OCI-LY1 (cell line): ENCODE measurements at regions not wholly inside any gene's neighbourhood (a gene's known extent, or its start where the extent isn't known, plus 50 kb on each side); places are given as distances from the start of the nearest gene placed in this dataset.

Source experiments
- H2AFZ ChIP-seq: fragments of 200-600 bp; sonication (generic), shearing (Covaris generic); 2 replicates; pipeline ENCODE4 v1.6.0; 2014; ENCODE audit warnings: antibody characterized with exemption, mild to moderate bottlenecking, low read length
- H3F3A ChIP-seq: fragments of 200-600 bp; sonication (generic), shearing (Covaris generic); 2 replicates; pipeline ENCODE4 v1.6.0; 2014; ENCODE audit warnings: mild to moderate bottlenecking, antibody characterized with exemption, low read length, moderate library complexity; ENCODE audit not compliant: insufficient read depth
- H3K27ac ChIP-seq: fragments of 200-600 bp; sonication (generic); 2 replicates; pipeline ENCODE4 v1.5.1; 2014; ENCODE audit warnings: low read length, mixed run types, mild to moderate bottlenecking, low read depth; ENCODE audit not compliant: poor library complexity, severe bottlenecking
- H3K27me3 ChIP-seq: fragments of 200-600 bp; sonication (generic); 2 replicates; pipeline ENCODE4 v1.6.0; 2014; ENCODE audit warnings: antibody characterized with exemption, mild to moderate bottlenecking, low read length, moderate library complexity; ENCODE audit not compliant: insufficient read depth
- H3K36me3 ChIP-seq: fragments of 200-600 bp; sonication (generic); 2 replicates; pipeline ENCODE4 v1.6.1; 2014; ENCODE audit warnings: mild to moderate bottlenecking, antibody characterized with exemption, low read length, moderate library complexity, mixed read lengths; ENCODE audit not compliant: insufficient read depth
- H3K4me1 ChIP-seq: fragments of 200-600 bp; sonication (generic); 2 replicates; pipeline ENCODE4 v1.5.1; 2014; ENCODE audit warnings: mild to moderate bottlenecking, low read length, moderate library complexity; ENCODE audit not compliant: insufficient read depth, severe bottlenecking
- H3K4me2 ChIP-seq: fragments of 200-600 bp; sonication (generic), shearing (Covaris generic); 2 replicates; pipeline ENCODE4 v1.6.1; 2014; ENCODE audit warnings: low read length
- H3K4me3 ChIP-seq: fragments of 200-600 bp; sonication (generic); 2 replicates; pipeline ENCODE4 v1.5.1; 2014; ENCODE audit warnings: low read length, low read depth, mild to moderate bottlenecking, mixed read lengths; ENCODE audit not compliant: poor library complexity, severe bottlenecking
- H3K79me2 ChIP-seq: fragments of 200-600 bp; shearing (Covaris generic); 2 replicates; pipeline ENCODE4 v1.6.1; 2016; ENCODE audit warnings: mixed run types, low read length, mixed read lengths; ENCODE audit not compliant: insufficient read depth
- H3K9ac ChIP-seq: fragments of 200-600 bp; sonication (generic), shearing (Covaris generic); 2 replicates; pipeline ENCODE4 v1.6.1; 2014; ENCODE audit warnings: mild to moderate bottlenecking, low read length, mixed read lengths
- H3K9me2 ChIP-seq: fragments of 200-600 bp; sonication (generic), shearing (Covaris generic); 2 replicates; pipeline ENCODE4 v1.6.1; 2014; ENCODE audit warnings: low read depth, mild to moderate bottlenecking, low read length, mixed read lengths
- H3K9me3 ChIP-seq: fragments of 200-600 bp; shearing (Covaris generic); 2 replicates; pipeline ENCODE4 v1.6.1; 2014; ENCODE audit warnings: low read length, mixed read lengths
- H4K20me1 ChIP-seq: fragments of 200-600 bp; sonication (generic), shearing (Covaris generic); 2 replicates; pipeline ENCODE4 v1.6.0; 2016; ENCODE audit warnings: mild to moderate bottlenecking, low read length; ENCODE audit not compliant: insufficient read depth
- CTCF ChIP-seq: fragments of 200-600 bp; sonication (generic), shearing (Covaris generic); IDR thresholded peaks from 2 replicates; pipeline ENCODE4 v1.5.1; 2017; ENCODE audit warnings: mild to moderate bottlenecking, antibody characterized with exemption, low read length, moderate library complexity, mixed read lengths
- EZH2 ChIP-seq: fragments of 200-600 bp; sonication (generic), shearing (Covaris generic); IDR thresholded peaks from 2 replicates; pipeline ENCODE4 v1.8.0; 2017; ENCODE audit warnings: borderline replicate concordance, mixed run types, mild to moderate bottlenecking, antibody characterized with exemption, low read length, moderate library complexity, mixed read lengths

DNA sequence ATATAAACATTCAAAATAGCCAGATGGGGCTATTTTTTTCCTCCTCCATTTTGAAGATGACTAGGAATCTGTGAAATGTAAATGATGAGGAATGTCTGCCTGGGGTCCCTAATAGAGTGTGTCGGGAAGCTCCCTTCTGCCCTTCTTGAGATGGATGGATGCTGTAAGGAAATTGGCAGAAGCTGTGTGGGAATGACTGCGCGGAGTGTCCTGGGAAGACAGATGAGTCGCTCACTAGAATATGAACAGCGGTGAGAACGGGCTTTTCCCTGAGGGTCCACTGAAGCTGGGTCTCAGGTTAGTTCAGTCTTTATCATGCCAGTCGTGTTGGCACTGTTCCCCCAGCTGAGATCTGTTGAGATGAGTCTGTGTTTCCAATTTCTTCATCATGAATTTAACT lies 75.1 kb upstream of the PLPP4 start:
- Histone ChIP-seq H2AFZ (no peak overlapping the region), H3K9me3 (no peaks in the 10 kb centered on the region), H3K4me2 (no peak overlapping the region), H3K27me3 (peaks cover 4% of the 10 kb centered on the region; the same call in 1 of the 2 replicates), H3K27ac (no peak overlapping the region), H4K20me1 (no peaks in the 10 kb centered on the region), H3K9ac (no peak overlapping the region), H3K4me1 (no peaks in the 10 kb centered on the region), H3K9me2 (no peaks in the 10 kb centered on the region), H3K79me2 (no peaks in the 10 kb centered on the region), H3K4me3 (no peak overlapping the region), H3F3A (no peaks in the 10 kb centered on the region), H3K36me3 (no peaks in the 10 kb centered on the region)
- TF ChIP-seq EZH2 (no peak), CTCF (no peak)

GRCh38 chr10:120382360-120382759 lies 74.7 kb upstream of the PLPP4 start:
- Histone ChIP-seq H3K9me2 (no peaks in the 10 kb centered on the region), H3K27me3 (peaks cover 4% of the 10 kb centered on the region; the same call in 1 of the 2 replicates), H2AFZ (no peak overlapping the region), H3K4me2 (no peak overlapping the region), H3F3A (no peaks in the 10 kb centered on the region), H3K79me2 (no peaks in the 10 kb centered on the region), H3K9ac (no peak overlapping the region), H3K4me1 (no peaks in the 10 kb centered on the region), H3K27ac (no peak overlapping the region), H3K4me3 (no peak overlapping the region), H4K20me1 (no peaks in the 10 kb centered on the region), H3K9me3 (no peaks in the 10 kb centered on the region), H3K36me3 (no peaks in the 10 kb centered on the region)
- no peak for TF ChIP-seq CTCF
- no peak for TF ChIP-seq EZH2

GRCh38 chr10:120385992-120386391 lies 71.0 kb upstream of the PLPP4 start:
- Histone ChIP-seq H3K4me3 (no peak overlapping the region), H2AFZ (no peak overlapping the region), H3K79me2 (no peaks in the 10 kb centered on the region), H3K36me3 (no peaks in the 10 kb centered on the region), H3K27ac (no peak overlapping the region), H3K9ac (no peak overlapping the region), H3K9me2 (no peaks in the 10 kb centered on the region), H3F3A (no peaks in the 10 kb centered on the region), H3K4me2 (no peak overlapping the region), H4K20me1 (no peaks in the 10 kb centered on the region), H3K4me1 (no peaks in the 10 kb centered on the region), H3K27me3 (peaks cover 4% of the 10 kb centered on the region; the same call in 1 of the 2 replicates), H3K9me3 (no peaks in the 10 kb centered on the region)
- TF ChIP-seq CTCF (no peak), EZH2 (no peak)
